ENCODE measurements at regions not wholly inside any gene's neighbourhood (a gene's known extent, or its start where the extent isn't known, plus 50 kb on each side); places are given as distances from the start of the nearest gene placed in this dataset.

DNA sequence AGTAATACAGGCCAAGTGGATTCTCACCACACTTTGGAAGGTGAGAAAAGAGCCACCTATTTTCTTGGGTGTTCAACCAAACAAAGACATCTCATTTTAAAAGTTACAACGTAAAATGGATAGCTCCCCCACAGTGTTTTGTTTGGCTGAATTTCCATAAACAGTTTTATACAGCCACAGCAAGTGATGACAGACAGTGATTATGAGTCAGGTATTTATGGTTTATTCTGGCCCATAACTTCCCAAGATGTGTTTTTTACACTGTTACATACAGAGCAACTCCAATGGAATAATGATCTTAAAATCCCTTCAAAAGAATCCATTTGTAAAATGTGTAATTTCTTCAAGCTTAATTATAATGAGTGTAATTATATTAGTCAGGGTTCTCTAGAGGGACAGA lies 421.3 kb downstream of the TLE1 start (continued):
- TF ChIP-seq GTF2F1 (IDR thresholded peaks at IDR 0.05; ENCODE audit: borderline replicate concordance, low read depth, low read length) (no peak), EZH2 (IDR thresholded peaks at IDR 0.05; ENCODE audit: low read depth, low read length, severe bottlenecking) (no peak), HDAC2 (IDR thresholded peaks at IDR 0.05; ENCODE audit: borderline replicate concordance in 1 of 2, low read depth in 2 of 2, low read length in 2 of 2) (no peak), BCL11A (IDR thresholded peaks at IDR 0.05; ENCODE audit: low read depth in 2 of 2, low read length in 2 of 2) (no peak), SP4 (IDR thresholded peaks at IDR 0.05; ENCODE audit: low read length) (no peak), NRF1 (IDR thresholded peaks at IDR 0.05; ENCODE audit: low read depth, low read length) (no peak)
- TF ChIP-seq, protein P1, sequence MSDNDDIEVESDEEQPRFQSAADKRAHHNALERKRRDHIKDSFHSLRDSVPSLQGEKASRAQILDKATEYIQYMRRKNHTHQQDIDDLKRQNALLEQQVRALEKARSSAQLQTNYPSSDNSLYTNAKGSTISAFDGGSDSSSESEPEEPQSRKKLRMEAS (IDR thresholded peaks at IDR 0.05): no peak
